DMS114 treated with DMSO at 0.1 percent for 48 hours (cell line): ENCODE measurements at regions not wholly inside any gene's neighbourhood (a gene's known extent, or its start where the extent isn't known, plus 50 kb on each side); places are given as distances from the start of the nearest gene placed in this dataset.

Experiments
- DNase-seq: peaks from one replicate; lab custom pipeline; 2025; ENCODE audit not compliant: unreplicated experiment; lab: John Stamatoyannopoulos, UW

DNA sequence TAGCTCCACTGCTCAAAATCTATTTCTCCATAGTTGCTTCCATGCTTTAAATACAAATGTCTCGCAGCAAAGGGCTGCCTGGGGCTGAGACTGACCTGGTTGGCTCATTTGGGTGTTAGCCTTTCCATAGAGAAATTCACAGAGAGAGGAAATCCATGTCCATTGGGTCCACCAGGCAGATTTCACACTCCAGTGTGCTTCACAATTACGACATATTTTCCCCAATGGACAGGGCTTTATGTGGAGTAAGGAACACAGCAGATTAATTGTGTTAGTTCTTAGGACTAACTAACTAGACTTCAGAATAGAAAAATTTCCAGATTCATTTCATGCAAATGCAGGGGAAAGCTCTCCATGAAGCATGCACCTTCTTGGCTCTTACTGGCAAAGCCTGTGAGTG lies 180.7 kb downstream of the FBXO15 start:
- DNase-seq = no peak

DNA sequence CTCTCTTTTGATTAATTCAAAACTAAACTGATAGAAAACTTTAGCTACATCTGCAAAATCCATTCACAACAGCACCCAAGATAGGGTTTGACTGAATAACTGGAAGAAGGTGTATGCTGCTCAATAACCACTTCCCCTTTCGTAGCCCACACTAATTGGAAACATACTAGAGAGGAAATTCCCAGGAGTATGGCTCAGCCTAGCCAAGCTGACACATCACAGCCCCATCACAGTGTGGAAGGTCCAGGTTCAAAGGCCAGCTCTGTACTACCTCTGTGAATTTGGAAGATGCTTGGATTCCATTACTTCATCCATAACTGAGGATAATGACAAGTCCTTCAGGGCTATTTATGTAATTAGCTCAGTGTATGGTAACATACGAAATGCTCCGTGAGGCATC lies 185.4 kb downstream of the FBXO15 start:
- no peak for DNase-seq

DNA sequence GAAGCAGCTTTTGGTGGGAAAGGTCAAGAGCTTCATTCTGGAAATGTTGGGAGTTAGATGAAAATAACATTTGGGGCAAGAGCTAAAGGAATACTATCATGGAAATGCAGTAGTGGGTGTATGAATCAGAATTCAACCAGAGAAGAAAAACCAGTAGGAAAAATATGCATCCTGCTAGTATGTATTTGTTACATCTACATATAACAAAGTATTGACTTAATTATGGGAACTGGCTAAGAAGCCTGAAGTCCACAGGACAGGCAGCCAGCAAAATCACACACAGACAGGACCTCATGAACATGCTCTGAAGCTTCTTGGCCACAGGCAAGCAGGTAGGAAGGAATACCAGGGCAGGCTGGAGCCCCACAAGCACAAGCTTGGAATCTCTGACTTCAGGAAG lies 185.8 kb downstream of the FBXO15 start:
- no peak for DNase-seq

DNA sequence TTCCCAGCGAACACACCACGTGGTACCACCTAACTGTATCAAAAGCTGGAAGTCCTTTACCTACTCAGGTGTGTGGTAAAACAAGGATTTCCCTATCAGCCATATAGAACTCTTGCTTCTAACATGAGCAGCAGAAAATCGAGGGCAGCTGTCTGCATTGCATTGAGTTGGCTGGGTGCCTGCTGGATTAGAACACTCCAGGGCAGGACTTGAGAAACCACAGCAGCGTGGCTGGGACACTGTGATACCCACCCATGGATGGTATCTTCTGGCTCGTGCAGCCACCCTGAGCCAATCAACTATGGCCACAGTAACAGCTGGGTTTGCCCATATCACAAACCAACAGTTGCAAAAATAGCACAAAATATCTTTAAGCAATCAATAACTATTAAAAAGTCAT lies 188.3 kb downstream of the FBXO15 start:
- DNase-seq = no peak

DNA sequence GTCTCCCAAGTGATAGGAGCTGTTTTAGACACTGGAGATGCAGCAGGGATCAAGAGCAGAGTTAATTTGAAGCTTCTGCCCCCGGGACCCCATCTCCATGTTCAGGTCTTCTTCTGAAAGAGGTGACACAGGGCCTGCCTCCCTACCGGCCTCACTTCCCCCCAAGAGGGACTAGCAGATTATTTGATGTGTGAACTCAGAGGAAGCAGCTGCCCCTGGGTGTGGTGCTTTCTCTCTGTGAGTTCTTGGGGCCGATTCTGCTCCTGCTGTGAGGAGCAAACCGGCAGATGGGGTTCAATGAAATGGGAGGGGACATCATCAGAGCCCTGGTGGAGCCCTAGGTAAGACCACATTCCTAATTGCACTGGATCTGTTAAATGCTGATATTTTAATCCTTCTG lies 193.4 kb downstream of the FBXO15 start:
- DNase-seq = no peak

DNA sequence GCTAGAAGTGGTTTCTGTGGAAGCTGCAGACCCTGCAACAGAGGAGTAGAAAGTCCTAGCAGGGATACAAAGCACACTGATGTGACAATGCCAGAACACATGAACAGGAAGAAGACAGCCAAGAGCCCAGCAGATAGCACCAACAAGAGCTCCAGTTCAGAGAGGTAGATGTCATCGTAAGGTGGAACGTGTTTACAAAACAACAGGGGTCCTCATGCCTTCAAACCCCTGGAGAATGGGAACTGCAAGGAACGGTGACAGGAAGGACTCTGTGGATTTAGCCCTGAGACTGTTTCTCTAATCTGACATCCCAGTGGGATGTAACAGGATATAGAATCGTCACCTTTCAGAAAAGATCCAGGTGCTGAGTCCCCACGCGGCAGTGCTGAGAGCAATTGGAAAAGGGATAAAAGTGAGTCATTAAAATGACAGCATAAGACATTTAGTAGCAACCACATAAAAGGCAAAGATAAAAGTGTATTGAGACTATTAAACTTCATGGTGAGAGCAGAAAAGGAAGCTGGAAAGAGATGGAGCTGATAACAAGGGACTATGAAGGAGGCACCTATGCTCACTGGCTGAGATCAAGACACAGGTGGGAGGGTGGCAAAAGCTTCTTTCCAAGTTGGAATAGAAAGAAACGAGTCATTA lies 195.2 kb downstream of the FBXO15 start:
- no peak for DNase-seq

DNA sequence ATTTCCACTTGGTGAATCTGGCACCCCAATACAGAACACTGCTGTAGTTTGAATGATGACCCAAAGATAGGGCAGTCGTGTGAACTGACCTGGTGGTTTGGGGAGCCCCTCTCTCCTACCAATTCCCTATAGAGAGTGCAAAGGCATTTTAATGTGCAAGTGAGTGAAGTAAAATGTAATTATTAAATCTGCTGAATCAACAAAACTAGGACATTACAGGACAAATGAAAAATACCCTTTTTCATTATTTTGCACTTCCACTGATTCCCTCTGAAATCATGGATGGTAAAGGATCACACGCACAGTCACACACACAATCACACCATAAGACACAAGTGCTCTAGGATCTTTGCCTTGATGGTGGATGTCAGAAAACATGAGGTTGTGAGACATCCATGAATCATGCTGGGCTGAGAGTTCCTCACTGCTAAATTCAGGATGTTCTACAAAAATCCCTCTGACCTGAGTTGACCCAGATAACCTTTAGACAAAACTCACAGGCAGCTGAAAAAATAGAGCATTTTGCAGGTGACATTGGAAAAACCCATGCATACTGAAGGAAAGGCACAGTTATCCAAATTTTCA lies 197.4 kb downstream of the FBXO15 start:
- no peak for DNase-seq

DNA sequence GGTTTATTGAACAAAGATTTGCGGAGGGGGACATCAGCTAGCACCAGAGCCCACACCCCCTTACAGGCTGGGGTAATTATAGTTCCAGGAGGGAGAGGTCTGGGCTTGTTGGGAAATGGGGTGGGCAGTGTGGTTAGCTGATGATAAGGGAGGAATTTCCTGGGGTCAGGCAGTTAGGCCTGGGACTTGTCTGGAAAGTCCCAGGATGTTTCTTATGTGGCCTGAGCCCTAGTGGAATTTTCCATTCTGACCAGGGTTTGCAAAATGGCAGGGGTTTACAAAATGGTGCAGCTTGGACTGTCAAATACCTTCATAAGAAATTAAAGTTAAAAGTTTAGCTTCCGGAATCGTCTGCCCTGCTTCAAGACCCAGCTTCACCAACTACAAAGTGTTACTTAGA lies 199.1 kb downstream of the FBXO15 start:
- no peak for DNase-seq

DNA sequence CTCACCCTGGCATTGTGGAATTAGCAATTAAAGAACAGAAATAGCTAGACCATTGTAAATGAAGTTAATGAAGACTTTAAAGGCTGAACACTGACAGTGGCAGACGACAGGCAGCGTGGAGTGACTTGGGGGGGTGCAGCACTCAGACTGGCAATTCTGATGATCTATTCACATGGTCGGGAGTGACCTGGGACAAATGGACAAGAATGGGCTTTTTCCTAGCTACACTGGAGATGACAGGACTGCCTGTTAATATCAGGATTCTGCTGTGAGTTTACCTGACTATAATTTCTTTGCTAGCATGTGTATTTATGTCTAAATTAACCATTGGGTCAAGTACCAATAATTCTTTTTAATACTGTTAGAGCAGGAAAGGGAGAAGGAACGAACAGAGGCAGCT lies 199.6 kb downstream of the FBXO15 start:
- DNase-seq = no peak

DNA sequence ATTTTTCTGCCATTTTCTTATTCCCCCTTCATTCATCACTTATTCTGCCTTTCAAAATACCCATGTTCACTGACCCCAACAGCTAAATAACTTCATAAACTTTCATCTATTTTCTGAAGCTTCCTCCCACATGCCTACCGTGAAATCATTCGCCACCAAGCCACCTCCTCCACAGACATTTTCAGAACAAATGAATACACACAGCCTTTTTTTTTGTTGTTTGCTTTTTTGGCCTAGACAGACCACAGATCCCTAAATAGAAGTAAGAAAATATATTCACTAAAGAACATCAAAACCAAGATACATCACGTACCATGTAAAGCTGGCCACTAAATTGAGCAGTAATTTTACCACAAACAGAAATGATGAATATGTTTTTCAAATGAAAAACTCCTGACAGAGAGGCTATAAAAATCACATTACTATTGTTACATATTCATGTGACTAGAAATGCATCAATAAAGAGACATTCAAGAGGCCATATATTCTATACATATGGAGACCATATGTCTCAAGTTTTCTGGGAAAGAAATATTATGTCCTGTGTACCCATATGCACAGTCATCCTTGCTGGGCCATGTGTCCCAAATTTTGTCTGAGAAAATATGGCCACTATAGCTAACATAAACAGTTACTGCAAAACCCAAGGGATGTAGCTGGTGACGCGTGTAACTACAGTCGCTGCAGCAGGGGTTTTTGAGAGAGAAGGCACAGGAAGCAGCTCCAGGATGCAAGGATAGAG lies 200.3 kb downstream of the FBXO15 start:
- no peak for DNase-seq

DNA sequence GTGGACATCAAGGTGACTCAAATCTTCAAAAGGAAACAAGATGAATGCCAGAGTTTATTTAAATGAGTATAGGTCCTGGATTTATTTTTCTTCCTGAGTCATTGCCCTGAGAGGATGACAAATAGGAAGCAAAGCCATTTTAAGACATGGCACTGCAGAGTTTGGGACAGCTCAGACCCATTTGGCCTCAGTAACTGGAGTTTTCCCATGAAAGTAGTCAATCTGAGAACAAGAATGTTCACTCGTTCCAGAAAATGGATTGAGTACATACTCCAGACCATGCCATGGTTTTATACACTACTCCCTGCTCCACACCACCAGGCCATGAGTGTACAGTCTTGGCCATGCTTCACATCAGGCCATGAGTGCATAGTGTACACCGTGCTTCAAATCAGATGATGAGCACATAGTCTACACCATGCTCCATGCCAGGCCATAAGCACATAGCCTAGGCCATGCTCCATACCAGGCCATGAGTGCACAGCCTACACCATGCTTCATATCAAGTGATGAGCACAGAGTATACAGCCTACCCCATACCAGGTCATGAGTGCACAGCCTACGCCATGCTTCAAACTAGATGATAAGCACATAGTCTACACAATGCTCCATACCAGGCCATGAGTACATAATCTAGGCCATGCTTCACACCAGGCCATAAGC lies 202.4 kb downstream of the FBXO15 start:
- DNase-seq = no peak

DNA sequence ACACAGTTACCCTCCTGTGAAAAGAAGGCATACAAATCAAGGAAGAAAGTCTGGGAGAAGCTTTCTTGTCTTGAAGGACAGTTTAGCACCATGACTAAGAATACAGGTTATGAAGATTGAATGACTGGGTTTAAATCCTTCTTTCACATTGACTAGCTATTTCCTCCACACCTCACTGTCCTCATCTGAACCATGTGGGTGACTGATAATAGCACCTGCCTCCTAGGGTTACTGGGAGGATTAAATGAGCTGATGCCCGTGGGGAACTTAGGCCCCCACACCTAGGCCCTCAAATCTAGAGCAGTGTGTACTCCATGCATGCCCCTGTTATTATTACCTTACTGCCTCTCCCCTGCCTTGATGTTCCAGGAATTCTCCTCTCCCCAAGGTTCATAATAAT lies 202.9 kb downstream of the FBXO15 start:
- DNase-seq = no peak

DNA sequence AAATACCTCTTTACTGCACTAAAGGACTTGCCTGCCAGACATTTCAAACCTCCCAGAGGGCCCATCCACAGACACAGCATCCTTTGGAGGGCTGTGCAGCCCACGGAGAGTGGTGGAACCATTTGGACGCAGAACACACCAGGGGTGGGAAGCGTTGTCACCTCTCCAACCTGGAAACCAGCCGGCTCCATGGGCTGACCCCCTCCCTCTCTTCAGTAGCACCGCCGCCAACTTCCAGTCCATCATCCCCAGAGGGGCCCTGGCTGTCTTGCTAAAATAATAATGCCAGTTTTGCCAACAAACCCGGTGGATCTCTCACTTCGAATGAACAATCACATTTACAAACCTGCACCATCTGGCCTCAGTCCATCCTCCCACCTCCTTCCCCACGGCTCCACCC lies 203.9 kb downstream of the FBXO15 start:
- DNase-seq = no peak

DNA sequence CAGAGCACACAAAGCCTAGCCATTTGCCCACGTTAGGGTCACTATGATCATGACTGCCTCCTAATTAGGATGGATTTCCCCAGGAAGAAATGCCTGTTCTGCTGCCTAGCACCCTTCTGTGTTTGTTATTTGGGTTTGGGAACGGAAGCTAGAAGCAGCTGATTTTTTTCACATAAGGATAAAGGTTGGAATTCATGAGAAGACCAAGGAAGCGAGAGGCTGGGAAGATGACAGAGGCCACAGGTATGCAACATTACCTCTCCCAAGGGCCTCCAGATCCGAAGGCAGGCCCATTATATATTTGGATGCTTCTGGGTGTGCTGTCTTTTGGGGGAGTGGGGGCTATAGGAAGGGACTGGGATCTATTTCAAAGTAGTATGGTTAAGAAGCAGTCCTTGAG lies 204.7 kb downstream of the FBXO15 start:
- no peak for DNase-seq

DNA sequence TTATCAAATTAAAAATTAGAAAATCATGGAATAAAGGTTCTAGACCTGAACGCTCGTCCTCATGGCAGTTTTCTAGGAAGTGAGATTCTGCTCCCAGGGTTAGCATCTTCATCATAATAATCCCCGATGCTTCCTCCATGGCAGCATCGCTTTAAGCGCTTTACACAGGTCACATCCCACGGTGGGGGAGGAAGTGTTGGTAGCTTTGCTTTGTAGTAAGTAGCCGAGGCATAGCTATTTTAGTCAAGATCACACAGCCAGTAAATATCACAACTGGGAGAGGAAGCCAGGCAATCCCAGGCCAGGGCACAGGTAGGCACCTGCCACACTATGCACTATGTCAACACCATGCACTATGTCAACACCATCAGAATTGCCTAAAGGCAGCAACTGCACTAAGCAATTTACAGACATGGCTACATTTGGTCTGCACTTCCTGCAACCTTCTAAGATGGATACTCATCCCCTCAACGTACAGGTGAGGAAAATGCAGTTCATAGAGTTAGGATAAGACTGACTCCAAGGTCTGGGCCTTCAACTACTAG lies 205.5 kb downstream of the FBXO15 start:
- DNase-seq = no peak

DNA sequence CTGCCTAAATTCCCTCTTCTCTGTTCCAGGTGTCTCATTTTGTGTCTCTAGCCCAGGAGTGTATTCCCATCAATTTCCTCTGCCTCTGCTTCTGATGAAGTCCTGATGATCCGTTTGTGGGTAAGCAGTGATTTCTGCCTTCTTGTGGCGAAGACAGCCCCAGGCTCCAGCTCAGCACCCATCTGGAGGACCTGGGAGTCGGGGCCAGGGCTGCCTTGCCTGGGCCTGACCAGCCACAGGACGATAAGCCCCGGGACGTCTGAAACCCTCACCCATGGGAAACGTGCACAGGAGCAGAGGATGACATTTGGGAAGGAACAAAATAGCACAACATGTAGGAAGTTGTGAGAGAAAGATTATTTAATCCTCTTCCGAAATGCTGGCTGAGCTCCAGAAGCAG lies 206.9 kb downstream of the FBXO15 start:
- DNase-seq = no peak

DNA sequence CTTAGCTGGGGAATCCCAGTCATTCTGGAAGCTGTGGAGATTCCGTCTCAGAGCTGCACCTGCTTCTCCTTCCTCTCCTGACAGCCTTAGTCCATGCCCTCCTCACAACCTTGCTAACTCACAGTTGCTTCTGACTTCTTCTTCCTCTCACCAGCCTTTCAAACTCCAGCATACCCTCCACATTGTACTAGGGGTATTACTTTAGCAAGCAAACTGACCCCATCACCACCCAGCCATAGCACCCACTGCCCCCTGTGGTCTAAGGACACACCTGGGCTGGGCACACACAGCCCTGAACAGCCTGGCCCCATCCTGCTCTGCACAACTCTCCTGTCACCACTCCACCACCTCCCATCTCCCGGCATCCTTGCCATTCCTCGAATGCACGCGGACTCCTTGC lies 208.2 kb downstream of the FBXO15 start:
- DNase-seq = no peak

DNA sequence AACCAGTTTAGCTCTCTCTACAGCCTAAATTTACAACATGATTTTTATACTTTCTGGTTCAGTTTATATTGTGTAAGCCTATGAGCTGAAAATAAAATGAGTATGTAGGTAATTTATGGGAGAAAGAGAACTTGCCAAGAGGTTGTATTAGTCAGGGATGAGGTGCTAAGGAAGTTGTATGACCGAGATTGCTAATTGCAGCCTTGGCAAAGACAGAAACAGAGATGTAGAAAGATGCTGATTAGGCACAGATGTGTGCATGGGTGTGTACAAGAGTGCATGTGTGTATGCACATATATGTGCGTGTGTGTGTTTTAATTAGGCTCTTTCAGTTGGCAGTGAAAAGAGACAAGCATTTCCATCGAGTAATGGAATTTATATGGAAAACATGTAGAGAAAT lies 213.9 kb downstream of the FBXO15 start:
- no peak for DNase-seq

DNA sequence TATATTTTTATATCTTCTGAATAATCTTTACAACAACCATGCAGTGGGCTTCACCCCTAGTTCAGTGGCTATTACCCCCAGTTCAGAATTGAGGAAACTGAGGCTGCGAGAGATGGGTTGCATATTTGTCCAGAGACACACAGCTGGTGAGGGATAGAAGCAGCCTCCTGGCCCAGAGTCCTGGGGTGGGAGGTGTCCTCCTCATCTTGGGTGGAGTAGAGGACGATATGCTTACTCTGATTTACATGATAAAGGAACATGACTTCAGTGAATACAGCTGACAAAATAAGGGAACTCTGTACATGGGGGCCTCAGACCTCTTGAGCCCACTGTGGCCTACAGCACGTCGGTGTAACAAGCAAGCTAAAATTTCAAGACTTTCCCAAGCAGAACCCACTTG lies 214.7 kb downstream of the FBXO15 start:
- no peak for DNase-seq

DNA sequence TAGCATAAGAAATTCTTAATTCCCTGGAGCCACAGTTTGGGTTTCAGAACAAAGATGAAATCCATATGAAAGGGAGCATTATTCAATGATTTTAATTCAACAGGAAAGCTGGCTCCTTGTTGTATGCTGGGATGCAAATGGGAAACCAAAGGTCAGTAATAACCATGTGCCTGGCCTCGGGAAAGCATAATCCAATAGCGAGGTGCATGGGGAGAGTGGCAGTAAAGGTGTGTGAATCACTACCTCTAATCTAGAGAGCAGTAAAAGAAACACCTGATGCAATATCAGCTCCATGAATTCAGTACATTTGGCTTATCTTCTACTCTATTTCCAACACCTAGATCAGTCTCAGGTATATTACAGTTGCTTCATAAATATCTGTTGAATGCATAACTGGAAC lies 220.1 kb downstream of the FBXO15 start:
- DNase-seq = no peak

DNA sequence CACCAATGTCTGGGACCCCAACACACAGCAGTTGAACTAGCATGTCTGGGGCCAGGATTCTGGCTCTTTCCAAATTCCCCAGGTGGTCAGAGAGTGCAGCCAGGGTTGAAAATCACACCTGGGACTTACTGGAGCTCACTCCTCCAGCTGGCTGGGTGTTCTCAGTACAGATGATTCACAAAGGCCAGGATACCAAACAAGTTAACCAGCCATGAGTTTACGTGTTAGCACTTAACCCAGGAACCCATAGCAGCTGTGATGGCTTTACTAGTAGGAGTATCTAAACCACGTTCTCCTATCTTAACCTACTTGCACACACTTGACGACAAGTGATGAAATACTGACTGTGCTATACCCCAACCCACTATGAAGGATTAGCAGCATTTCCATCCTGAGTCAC lies 222.8 kb downstream of the FBXO15 start:
- DNase-seq = no peak

DNA sequence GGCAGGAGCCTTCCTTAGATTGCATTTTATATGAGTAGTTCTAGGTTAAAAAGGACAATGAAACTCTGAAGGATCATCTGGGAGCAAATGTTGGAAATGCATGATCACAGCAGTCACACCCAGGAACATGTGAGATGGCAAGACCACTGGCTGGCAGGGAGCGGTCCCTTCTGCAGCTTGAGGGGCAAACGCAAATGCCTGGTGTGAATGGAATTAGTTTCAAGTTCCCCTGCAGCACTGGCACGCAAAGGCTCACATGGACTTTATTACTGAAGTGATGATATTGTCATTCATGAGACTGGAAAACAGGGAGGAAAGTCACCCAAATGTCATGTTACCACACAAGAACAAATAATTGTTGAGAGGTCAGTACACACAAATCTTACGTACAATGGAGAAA lies 223.3 kb downstream of the FBXO15 start:
- DNase-seq = no peak
